HG03064 (cell line): ENCODE measurements at regions not wholly inside any gene's neighbourhood (a gene's known extent, or its start where the extent isn't known, plus 50 kb on each side); places are given as distances from the start of the nearest gene placed in this dataset.

ENCODE experiments used
- ATAC-seq: cut with Tn5 transposase; IDR thresholded peaks from one replicate; pipeline ENCODE4 v1.9.1; 2021; ENCODE audit warnings: low read depth; ENCODE audit not compliant: unreplicated experiment

GRCh38 chr12:124633365-124634362 is 66.3 kb upstream of the NCOR2 start:
- ATAC-seq, result no peak

GRCh38 chr12:124632519-124632984 is 65.1 kb upstream of the NCOR2 start:
- no peak for ATAC-seq

GRCh38 chr12:124631681-124632256 is 64.4 kb upstream of the NCOR2 start:
- ATAC-seq, result no peak

GRCh38 chr12:124630791-124631313 is 63.4 kb upstream of the NCOR2 start:
- no peak for ATAC-seq

GRCh38 chr12:124629789-124630480 is 62.5 kb upstream of the NCOR2 start:
- ATAC-seq, result no peak

GRCh38 chr12:124629117-124629516 is 61.7 kb upstream of the NCOR2 start:
- no peak for ATAC-seq

GRCh38 chr12:124627956-124628355 is 60.5 kb upstream of the NCOR2 start:
- no peak for ATAC-seq

GRCh38 chr12:124626971-124627411 is 59.6 kb upstream of the NCOR2 start:
- ATAC-seq, result no peak

GRCh38 chr12:124625867-124626675 is 58.7 kb upstream of the NCOR2 start:
- no peak for ATAC-seq

GRCh38 chr12:124624823-124625222 is 57.4 kb upstream of the NCOR2 start:
- no peak for ATAC-seq

- no peak for ATAC-seq
Observed at GRCh38 chr12:124623344-124624035, 56.1 kb upstream of the NCOR2 start.

- no peak for ATAC-seq
Observed at GRCh38 chr12:124622764-124623163, 55.4 kb upstream of the NCOR2 start.

DNA sequence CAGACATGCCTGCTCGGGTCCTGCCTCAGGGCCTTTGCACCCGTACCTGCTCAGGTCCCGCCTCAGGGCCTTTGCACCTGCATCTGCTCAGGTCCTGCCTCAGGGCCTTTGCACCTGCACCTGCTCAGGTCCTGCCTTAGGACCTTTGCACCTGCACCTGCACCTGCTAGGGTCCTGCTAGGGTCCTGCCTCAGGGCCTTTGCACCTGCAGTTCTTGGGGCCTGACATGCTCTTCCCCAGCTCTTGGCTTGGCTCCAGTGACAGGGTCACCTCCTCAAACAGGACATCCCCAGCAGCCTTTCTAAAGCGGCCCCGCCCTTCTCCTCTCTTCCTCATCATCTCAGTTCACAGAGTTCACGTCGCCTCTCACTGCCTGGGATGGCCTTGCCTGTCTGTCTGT is 54.9 kb upstream of the NCOR2 start:
- ATAC-seq, result no peak

DNA sequence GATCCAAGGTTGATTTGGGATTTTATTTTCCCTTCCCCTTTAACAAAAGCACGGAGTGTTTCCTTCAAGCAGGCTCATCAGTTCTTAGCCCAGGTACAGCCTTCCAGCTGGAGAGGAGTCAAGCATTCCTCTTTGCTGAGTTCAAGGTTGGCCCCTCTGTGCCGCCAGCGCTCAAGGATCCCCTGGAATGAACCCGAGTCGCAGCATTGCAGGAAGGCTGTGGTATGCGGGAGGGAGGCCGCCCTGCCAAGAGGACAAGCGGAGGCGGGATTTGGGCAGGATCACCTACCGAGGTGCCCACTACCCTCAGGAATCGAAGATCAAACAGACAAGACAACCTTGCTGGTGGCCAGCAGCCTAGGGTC is 53.9 kb upstream of the NCOR2 start:
- ATAC-seq, result no peak

DNA sequence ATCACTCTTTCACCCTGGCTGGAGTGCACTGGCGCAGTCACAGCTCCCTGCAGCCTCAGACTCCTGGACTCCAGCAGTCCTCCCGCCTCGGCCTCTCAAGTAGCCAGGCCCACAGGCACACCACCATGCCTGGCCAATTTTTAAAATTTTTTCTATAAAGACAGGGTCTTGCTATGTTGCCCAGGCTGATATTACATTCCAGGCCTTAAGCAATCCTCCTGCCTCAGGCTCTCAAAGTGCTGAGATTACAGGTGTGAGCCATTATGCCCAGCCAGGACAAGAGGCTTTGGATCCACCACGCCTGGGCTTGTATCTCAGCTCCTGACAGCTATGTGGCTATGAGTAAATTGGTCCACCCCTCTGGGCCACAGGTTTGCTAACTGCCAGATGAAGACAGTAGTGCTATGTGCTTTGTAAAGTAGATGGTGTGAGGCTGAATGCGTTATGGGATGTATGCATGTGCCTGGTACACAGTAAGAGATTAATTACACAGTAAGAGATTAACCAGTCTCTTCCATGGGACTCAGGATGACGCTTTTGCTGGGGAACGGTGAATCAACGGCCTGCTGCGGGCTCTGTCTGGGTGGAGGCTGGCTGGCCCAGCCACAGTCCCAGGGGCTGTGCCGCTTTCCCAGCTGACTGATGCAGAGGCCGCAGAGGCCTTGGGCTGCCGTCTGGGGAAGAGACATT is 53.3 kb upstream of the NCOR2 start:
- no peak for ATAC-seq

DNA sequence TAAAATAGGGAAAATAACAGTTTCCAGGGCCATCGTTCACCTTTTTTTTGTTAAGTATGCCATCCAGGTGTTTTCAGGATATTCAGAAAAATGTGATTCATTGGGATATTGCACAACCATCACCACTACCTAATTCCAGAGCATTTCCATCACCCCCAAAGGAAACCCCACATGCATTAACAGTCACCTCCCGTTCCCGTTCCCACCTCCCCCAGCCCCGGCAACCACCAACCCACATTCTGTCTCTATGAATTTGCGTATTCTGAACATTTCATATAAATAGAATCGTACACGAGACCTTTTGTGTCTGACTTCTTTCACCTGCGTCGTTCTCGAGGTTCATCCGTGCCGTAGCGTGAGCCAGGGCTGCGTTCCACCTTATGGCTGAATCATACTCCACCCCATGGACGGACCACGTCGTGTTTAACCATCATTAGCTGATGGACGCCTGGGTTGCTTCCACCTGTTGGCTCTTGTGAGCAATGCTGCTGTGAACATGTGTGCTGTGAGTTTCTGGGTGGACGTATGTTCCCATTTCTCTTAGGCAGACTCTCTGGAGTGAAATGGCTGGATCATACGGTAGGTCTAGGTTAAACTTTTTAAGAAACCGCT is 51.0 kb upstream of the NCOR2 start:
- no peak for ATAC-seq

GRCh38 chr12:124617615-124618014 is 50.2 kb upstream of the NCOR2 start:
- no peak for ATAC-seq
